Psoas muscle (tissue), 7 donors: ENCODE measurements at regions not wholly inside any gene's neighbourhood (a gene's known extent, or its start where the extent isn't known, plus 50 kb on each side); places are given as distances from the start of the nearest gene placed in this dataset.

Experiments
- ATAC-seq, 4 donors: fragments of 200-7000 bp; cut with Tn5 transposase; one replicate each; pipeline ENCODE4 v1.9.1; 2020; ENCODE audit warnings: moderate library complexity in 3 of 4, mild to moderate bottlenecking in 2 of 4
- DNase-seq, 2 donors: peaks; one replicate each; pipeline ENCODE4 v3.0.0-alpha.2; 2020
- H3K27ac ChIP-seq: fragments of 200-600 bp; one replicate; pipeline ENCODE4 v1.8.0; 2022
- H3K27me3 ChIP-seq, 3 donors: fragments of 200-600 bp in 1 of 3; one replicate each; pipeline versions ENCODE4 v1.6.1 to v1.8.0; 2013 to 2022; ENCODE audit warnings: low read length in 2 of 3, mild to moderate bottlenecking in 2 of 3, moderate library complexity in 1 of 3; ENCODE audit not compliant: insufficient read depth in 3 of 3
- H3K36me3 ChIP-seq, 2 donors: fragments of 200-600 bp in 1 of 2; one replicate each; pipeline versions ENCODE4 v1.6.1 to v1.8.0; 2013 to 2022; ENCODE audit warnings: low read depth in 1 of 2, mild to moderate bottlenecking in 1 of 2, moderate library complexity in 1 of 2; ENCODE audit not compliant: insufficient read depth in 1 of 2
- H3K4me1 ChIP-seq: fragments of 200-600 bp; one replicate; pipeline ENCODE4 v1.8.0; 2022
- H3K4me3 ChIP-seq: fragments of 200-600 bp; one replicate; pipeline ENCODE4 v1.8.0; 2022; ENCODE audit warnings: mild to moderate bottlenecking
- H3K9me3 ChIP-seq: fragments of 200-600 bp; one replicate; pipeline ENCODE4 v1.8.0; 2022
- WGBS, 3 donors: extraction: QIAGEN DNeasy Blood & Tissue Kit; methylation state at CpG; one replicate each; pipeline versions ENCODE4 v1.1.6 to v1.1.7; 2013; 5-methylcytosine and 5-hydroxymethylcytosine counted together
- intact Hi-C, 2 donors: fragments of 100-400 bp; cut with DNase I; formaldehyde crosslinking; loops; one replicate each; pipeline versions ENCODE4 v1.11.0 to v1.14.2; 2022
- TF ChIP-seq, protein P1 (sequence below): fragments of 200-600 bp; IDR thresholded peaks from one replicate; pipeline ENCODE4 v1.8.0; 2022; ENCODE audit warnings: antibody characterized with exemption
- donor health status: healthy with polysubstance abuse.
- donor health status: DM: no; HTN: no; CAD: no; lungs with moderate emphysema.
- donor health status: Bipolar disorder and iron deficiency.
- donor health status: healthy.
- donor health status: DM: yes; HTN: yes; CAD: no.
- donor health status: DM: no; HTN: no; CAD: no.
- donor health status: DM: yes; HTN: yes; CAD: no.

DNA sequence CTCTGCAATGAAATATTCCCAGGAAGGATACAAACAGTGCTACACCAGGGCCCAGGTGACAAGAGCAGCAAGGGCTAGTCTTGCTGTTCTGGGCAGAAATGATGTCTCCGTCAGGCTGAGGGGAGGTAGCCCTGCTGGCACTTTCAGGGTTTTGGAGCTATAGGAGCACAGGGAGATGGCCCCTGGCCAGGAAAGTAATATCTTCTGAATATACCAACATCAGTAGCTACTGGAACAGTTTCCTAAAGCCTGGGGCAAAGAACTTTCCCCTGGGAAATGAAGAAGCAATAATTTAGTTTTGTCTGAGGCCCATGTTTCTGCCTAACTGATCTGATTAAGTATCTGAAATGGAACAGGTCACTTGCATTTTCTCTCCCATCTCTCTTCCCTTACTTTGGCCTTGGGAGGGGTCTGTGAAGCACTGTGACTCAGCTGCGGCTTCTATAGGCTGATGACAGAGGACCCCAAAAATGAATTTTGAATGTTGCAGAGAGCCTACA, 489.1 kb upstream of the PODXL start:
- intact Hi-C loops = no loop called here
- ATAC-seq (no peak), DNase-seq (no peak)
- H3K4me1 ChIP-seq = no peaks in the 10 kb centered on the region
- 94 to 95% (median 94%) methylated on average over 2 of the region's 2 CpGs for WGBS, 3 donors
- H3K27ac ChIP-seq = no peak overlapping the region
- H3K9me3 ChIP-seq = no peaks in the 10 kb centered on the region
- TF ChIP-seq, protein P1, sequence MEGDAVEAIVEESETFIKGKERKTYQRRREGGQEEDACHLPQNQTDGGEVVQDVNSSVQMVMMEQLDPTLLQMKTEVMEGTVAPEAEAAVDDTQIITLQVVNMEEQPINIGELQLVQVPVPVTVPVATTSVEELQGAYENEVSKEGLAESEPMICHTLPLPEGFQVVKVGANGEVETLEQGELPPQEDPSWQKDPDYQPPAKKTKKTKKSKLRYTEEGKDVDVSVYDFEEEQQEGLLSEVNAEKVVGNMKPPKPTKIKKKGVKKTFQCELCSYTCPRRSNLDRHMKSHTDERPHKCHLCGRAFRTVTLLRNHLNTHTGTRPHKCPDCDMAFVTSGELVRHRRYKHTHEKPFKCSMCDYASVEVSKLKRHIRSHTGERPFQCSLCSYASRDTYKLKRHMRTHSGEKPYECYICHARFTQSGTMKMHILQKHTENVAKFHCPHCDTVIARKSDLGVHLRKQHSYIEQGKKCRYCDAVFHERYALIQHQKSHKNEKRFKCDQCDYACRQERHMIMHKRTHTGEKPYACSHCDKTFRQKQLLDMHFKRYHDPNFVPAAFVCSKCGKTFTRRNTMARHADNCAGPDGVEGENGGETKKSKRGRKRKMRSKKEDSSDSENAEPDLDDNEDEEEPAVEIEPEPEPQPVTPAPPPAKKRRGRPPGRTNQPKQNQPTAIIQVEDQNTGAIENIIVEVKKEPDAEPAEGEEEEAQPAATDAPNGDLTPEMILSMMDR = no peak
- H3K36me3 ChIP-seq = no peaks in the 10 kb centered on the region
- no peaks in the 10 kb centered on the region for H3K27me3 ChIP-seq
- no peak overlapping the region for H3K4me3 ChIP-seq

DNA sequence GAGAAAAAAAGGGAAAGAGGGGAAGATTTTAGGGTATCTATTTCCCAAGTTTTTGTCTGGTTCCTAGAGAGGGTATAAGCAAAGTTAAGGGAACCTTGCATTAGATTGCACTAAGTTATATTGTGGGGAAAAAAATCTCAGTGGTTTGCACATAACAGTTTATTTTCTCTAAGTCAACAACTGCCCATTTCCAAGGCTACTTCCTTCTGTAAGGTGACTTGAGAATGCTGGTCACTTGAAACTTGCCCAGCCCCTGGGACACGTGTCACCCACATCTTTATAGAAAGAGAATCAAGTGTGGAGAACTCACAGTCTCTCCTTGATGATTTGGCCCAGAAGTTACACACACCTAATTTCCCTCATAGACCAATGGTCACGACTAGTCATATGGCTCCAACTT, 488.6 kb upstream of the PODXL start:
- DNase-seq (no peak), ATAC-seq (no peak)
- H3K9me3 ChIP-seq = no peaks in the 10 kb centered on the region
- H3K27ac ChIP-seq = no peak overlapping the region
- TF ChIP-seq, protein P1 = no peak
- no peak overlapping the region for H3K4me3 ChIP-seq
- no peaks in the 10 kb centered on the region for H3K27me3 ChIP-seq
- no peaks in the 10 kb centered on the region for H3K4me1 ChIP-seq
- H3K36me3 ChIP-seq = no peaks in the 10 kb centered on the region
- intact Hi-C loops = no loop called here
- 76 to 81% (median 80%) methylated on average over 2 of the region's 2 CpGs for WGBS, 3 donors

DNA sequence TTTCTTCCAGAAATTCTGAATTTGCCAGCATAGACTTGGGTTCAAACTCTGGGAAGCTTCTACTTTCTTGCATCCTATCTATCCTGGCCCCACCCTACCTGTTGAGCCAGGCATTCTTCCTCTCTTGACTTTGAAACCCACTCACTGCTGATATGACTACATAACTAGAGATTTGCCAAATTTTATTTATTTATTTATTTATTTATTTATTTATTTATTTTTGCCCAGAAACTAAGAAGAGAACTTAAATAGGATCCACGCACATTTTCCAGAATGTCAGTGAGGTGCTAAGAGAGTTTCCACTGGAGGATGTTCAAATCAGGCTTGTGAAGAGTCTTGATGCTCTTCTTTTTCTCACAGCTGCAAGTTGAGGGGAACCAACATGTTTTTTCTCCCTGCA, 487.8 kb upstream of the PODXL start:
- intact Hi-C loops = no loop called here
- Histone ChIP-seq H3K36me3 (no peaks in the 10 kb centered on the region), H3K27me3 (no peaks in the 10 kb centered on the region), H3K9me3 (no peaks in the 10 kb centered on the region), H3K4me1 (no peaks in the 10 kb centered on the region), H3K27ac (no peak overlapping the region), H3K4me3 (no peak overlapping the region)
- 89 to 97% (median 90%) methylated on average over 1 of the region's 1 CpG for WGBS, 3 donors
- TF ChIP-seq, protein P1 = no peak
- no peak for DNase-seq
- no peak for ATAC-seq

DNA sequence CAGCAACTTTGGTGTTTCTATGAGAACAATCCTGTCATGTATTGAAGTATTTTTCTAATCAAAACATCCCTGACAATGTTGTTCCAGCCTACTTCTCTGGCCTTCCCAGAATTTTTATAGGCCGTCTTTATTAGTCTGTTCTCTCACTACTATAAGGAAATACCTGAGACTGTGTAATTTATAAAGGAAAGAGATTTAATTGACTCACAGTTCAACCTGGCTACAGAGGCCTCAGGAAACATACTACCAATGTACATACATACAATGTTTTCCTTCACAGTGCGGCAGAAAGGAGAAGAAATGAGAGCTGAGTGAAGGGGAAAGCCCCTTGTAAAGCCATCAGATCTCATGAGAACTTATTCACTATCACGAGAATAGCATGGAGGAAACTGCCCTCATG, 484.7 kb upstream of the PODXL start:
- intact Hi-C loops = no loop called here
- no peak overlapping the region for H3K4me3 ChIP-seq
- H3K4me1 ChIP-seq = no peaks in the 10 kb centered on the region
- no peak for ATAC-seq
- TF ChIP-seq, protein P1 = no peak
- H3K27me3 ChIP-seq = no peaks in the 10 kb centered on the region
- no peaks in the 10 kb centered on the region for H3K9me3 ChIP-seq
- 91 to 94% (median 92%) methylated on average over 3 of the region's 3 CpGs for WGBS, 3 donors
- H3K27ac ChIP-seq = no peak overlapping the region
- H3K36me3 ChIP-seq = no peaks in the 10 kb centered on the region
- DNase-seq = no peak
